ENCODE measurements at regions not wholly inside any gene's neighbourhood (a gene's known extent, or its start where the extent isn't known, plus 50 kb on each side); places are given as distances from the start of the nearest gene placed in this dataset.

GRCh38 chr11:93957397-93957952, 63.7 kb upstream of the HEPHL1 start:
- TF ChIP-seq EP300 (IDR thresholded peaks at IDR 0.05; ENCODE audit: borderline replicate concordance in 1 of 2, control insufficient read depth in 1 of 2, low read depth in 2 of 2, low read length in 2 of 2) (no peak), POLR2A (IDR thresholded peaks at IDR 0.05; ENCODE audit: low read depth, low read length) (no peak), EZH2 (IDR thresholded peaks at IDR 0.05; ENCODE audit: borderline replicate concordance, control insufficient read depth, low read depth, low read length) (no peak), SMARCA5 (IDR thresholded peaks at IDR 0.05) (no peak), CTCF (IDR thresholded peaks at IDR 0.05 in 2 of 3, conservative IDR thresholded peaks at IDR 0.05 in 1 of 3; ENCODE audit: control insufficient read depth in 2 of 3, extremely low read depth in 1 of 3, insufficient read depth in 1 of 3, low read depth in 3 of 3, low read length in 3 of 3) (no peak), POLR2AphosphoS2 (IDR thresholded peaks at IDR 0.05; ENCODE audit: low read depth, low read length) (no peak), GABPA (IDR thresholded peaks at IDR 0.05; ENCODE audit: low read depth) (no peak)

Measured in GM12878 (cell line).